Cardiac muscle cell (in vitro differentiated cells and primary cell): ENCODE measurements at regions not wholly inside any gene's neighbourhood (a gene's known extent, or its start where the extent isn't known, plus 50 kb on each side); places are given as distances from the start of the nearest gene placed in this dataset.
"Not testable (repeated sequence)": the region's sequence is repeated elsewhere in the genome, so short reads cannot be mapped to it uniquely, and the experiment has no call there.

ENCODE experiments used
- DNase-seq, 2 donors: peaks; one replicate each; pipeline versions ENCODE4 v3.0.0 to v3.0.0-alpha.2; 2010 to 2017; ENCODE audit warnings: low read depth in 1 of 2, low spot score in 1 of 2
- H3K27ac ChIP-seq: fragments of 200-600 bp; sonication (generic); 2 replicates; pipeline ENCODE4 v1.5.1; 2016
- H3K27me3 ChIP-seq: fragments of 200-600 bp; sonication (generic); 2 replicates; pipeline ENCODE4 v1.6.0; 2016; ENCODE audit warnings: control low read depth
- H3K36me3 ChIP-seq: fragments of 200-600 bp; sonication (generic); 2 replicates; pipeline ENCODE4 v1.5.1; 2016; ENCODE audit warnings: control low read depth
- H3K4me1 ChIP-seq: fragments of 200-600 bp; sonication (generic); 2 replicates; pipeline ENCODE4 v1.8.1; 2017; ENCODE audit warnings: low read depth, mild to moderate bottlenecking, mixed run types
- H3K4me3 ChIP-seq: fragments of 200-600 bp; sonication (generic); 2 replicates; pipeline ENCODE4 v1.5.1; 2016; ENCODE audit warnings: mild to moderate bottlenecking
- H3K9me3 ChIP-seq: fragments of 200-600 bp; sonication (generic); 2 replicates; pipeline ENCODE4 v1.5.1; 2017; ENCODE audit warnings: low read depth, mild to moderate bottlenecking, control low read depth
- CTCF ChIP-seq: IDR thresholded peaks from 2 replicates; pipeline ENCODE4 v1.5.1; 2012; ENCODE audit warnings: low read depth, mild to moderate bottlenecking, low read length

GRCh38 chr1:187696073-187696472 lies 867.3 kb downstream of the PLA2G4A start:
- no peaks in the 10 kb centered on the region for H3K9me3 ChIP-seq
- no peaks in the 10 kb centered on the region for H3K27me3 ChIP-seq
- H3K4me1 ChIP-seq, result no peaks in the 10 kb centered on the region
- TF ChIP-seq CTCF, result no peak
- no peak overlapping the region for H3K4me3 ChIP-seq
- DNase-seq, result peak in 1 of 2 donors; percentile 17
- no peaks in the 10 kb centered on the region for H3K36me3 ChIP-seq
- no peak overlapping the region for H3K27ac ChIP-seq

GRCh38 chr1:187703138-187704130 lies 874.7 kb downstream of the PLA2G4A start:
- DNase-seq, H3K36me3 ChIP-seq: not testable (repeated sequence)

GRCh38 chr1:187714470-187714869 lies 885.7 kb downstream of the PLA2G4A start:
- Histone ChIP-seq H3K27ac (no peak overlapping the region), H3K4me3 (no peak overlapping the region), H3K9me3 (no peaks in the 10 kb centered on the region), H3K4me1 (no peaks in the 10 kb centered on the region), H3K27me3 (no peaks in the 10 kb centered on the region), H3K36me3 (no peaks in the 10 kb centered on the region)
- no peak for DNase-seq
- TF ChIP-seq CTCF, result no peak

More at GRCh38 chr1:187703138-187704130, 874.7 kb downstream of the PLA2G4A start:
- not testable (repeated sequence) for H3K4me1 ChIP-seq, H3K27me3 ChIP-seq, H3K27ac ChIP-seq, H3K9me3 ChIP-seq, H3K4me3 ChIP-seq

GRCh38 chr1:187715483-187715882 lies 886.7 kb downstream of the PLA2G4A start:
- no peaks in the 10 kb centered on the region for H3K9me3 ChIP-seq
- no peak for TF ChIP-seq CTCF
- no peak for DNase-seq
- no peak overlapping the region for H3K27ac ChIP-seq
- H3K4me3 ChIP-seq, result no peak overlapping the region
- H3K36me3 ChIP-seq, result no peaks in the 10 kb centered on the region
- no peaks in the 10 kb centered on the region for H3K4me1 ChIP-seq
- no peaks in the 10 kb centered on the region for H3K27me3 ChIP-seq

- DNase-seq, result no peak
- no peaks in the 10 kb centered on the region for H3K36me3 ChIP-seq
- H3K9me3 ChIP-seq, result no peaks in the 10 kb centered on the region
- H3K27me3 ChIP-seq, result no peaks in the 10 kb centered on the region
- no peak overlapping the region for H3K27ac ChIP-seq
- TF ChIP-seq CTCF, result no peak
- no peaks in the 10 kb centered on the region for H3K4me1 ChIP-seq
- H3K4me3 ChIP-seq, result no peak overlapping the region
Observed at GRCh38 chr1:187716160-187716559, 887.4 kb downstream of the PLA2G4A start.

- Histone ChIP-seq H3K36me3 (no peaks in the 10 kb centered on the region), H3K9me3 (no peaks in the 10 kb centered on the region), H3K4me3 (no peak overlapping the region), H3K27me3 (no peaks in the 10 kb centered on the region), H3K27ac (no peak overlapping the region), H3K4me1 (no peaks in the 10 kb centered on the region)
- no peak for TF ChIP-seq CTCF
- no peak for DNase-seq
Observed at GRCh38 chr1:187718527-187718926, 889.8 kb downstream of the PLA2G4A start.
